HG03520 (cell line): ENCODE measurements at regions not wholly inside any gene's neighbourhood (a gene's known extent, or its start where the extent isn't known, plus 50 kb on each side); places are given as distances from the start of the nearest gene placed in this dataset.
"Not testable (repeated sequence)": the region's sequence is repeated elsewhere in the genome, so short reads cannot be mapped to it uniquely, and the experiment has no call there.

Experiments used
- ATAC-seq: cut with Tn5 transposase; IDR thresholded peaks from one replicate; pipeline ENCODE4 v1.9.1; 2021; ENCODE audit warnings: mild to moderate bottlenecking, moderate library complexity; ENCODE audit not compliant: unreplicated experiment

- ATAC-seq = no peak
These were observed 91.6 kb downstream of the TEX29 start for GRCh38 chr13:111411919-111412650.

- no peak for ATAC-seq
These were observed 93.2 kb downstream of the TEX29 start for GRCh38 chr13:111413407-111414187.

- ATAC-seq = no peak
These were observed 93.9 kb downstream of the TEX29 start for GRCh38 chr13:111414341-111414740.

GRCh38 chr13:111415246-111415645 is 94.8 kb downstream of the TEX29 start:
- ATAC-seq = no peak

GRCh38 chr13:111415765-111416164 is 95.3 kb downstream of the TEX29 start:
- no peak for ATAC-seq

- ATAC-seq = no peak
These were observed 97.7 kb downstream of the TEX29 start for GRCh38 chr13:111418101-111418500.

- no peak for ATAC-seq
These were observed 99.9 kb downstream of the TEX29 start for GRCh38 chr13:111420113-111420876.

- no peak for ATAC-seq
These were observed 100.8 kb downstream of the TEX29 start for GRCh38 chr13:111421216-111421615.

- no peak for ATAC-seq
These were observed 101.9 kb downstream of the TEX29 start for GRCh38 chr13:111422348-111422747.

- ATAC-seq = no peak
These were observed 102.8 kb downstream of the TEX29 start for GRCh38 chr13:111423168-111423785.

GRCh38 chr13:111424134-111424533 is 103.7 kb downstream of the TEX29 start:
- ATAC-seq = no peak

- ATAC-seq = no peak
These were observed 104.9 kb downstream of the TEX29 start for GRCh38 chr13:111425326-111425725.

GRCh38 chr13:111429064-111429558 is 108.7 kb downstream of the TEX29 start:
- ATAC-seq = peak; percentile 84

- ATAC-seq = no peak
These were observed 110.8 kb downstream of the TEX29 start for GRCh38 chr13:111431206-111431605.

GRCh38 chr13:111434578-111435159 is 114.2 kb downstream of the TEX29 start:
- no peak for ATAC-seq

GRCh38 chr13:111436446-111436845 is 116.0 kb downstream of the TEX29 start:
- no peak for ATAC-seq

GRCh38 chr13:111437417-111437816 is 117.0 kb downstream of the TEX29 start:
- no peak for ATAC-seq

- ATAC-seq = no peak
These were observed 117.6 kb downstream of the TEX29 start for GRCh38 chr13:111437856-111438547.

GRCh38 chr13:111440492-111440891 is 120.0 kb downstream of the TEX29 start:
- not testable (repeated sequence) for ATAC-seq

GRCh38 chr13:111443981-111444380 is 123.5 kb downstream of the TEX29 start:
- no peak for ATAC-seq
